HG03025 (cell line): ENCODE measurements at regions not wholly inside any gene's neighbourhood (a gene's known extent, or its start where the extent isn't known, plus 50 kb on each side); places are given as distances from the start of the nearest gene placed in this dataset.
A peak's percentile ranks its signal among the peaks of the same experiment; 100 is the strongest.

ENCODE experiments used
- ATAC-seq: cut with Tn5 transposase; IDR thresholded peaks from one replicate; pipeline ENCODE4 v1.9.1; 2021; ENCODE audit warnings: mild to moderate bottlenecking, moderate library complexity; ENCODE audit not compliant: unreplicated experiment, low FRiP score

GRCh38 chr2:150027164-150027563 lies 439.6 kb upstream of the MMADHC start:
- no peak for ATAC-seq

GRCh38 chr2:150023663-150024062 lies 436.1 kb upstream of the MMADHC start:
- no peak for ATAC-seq

DNA sequence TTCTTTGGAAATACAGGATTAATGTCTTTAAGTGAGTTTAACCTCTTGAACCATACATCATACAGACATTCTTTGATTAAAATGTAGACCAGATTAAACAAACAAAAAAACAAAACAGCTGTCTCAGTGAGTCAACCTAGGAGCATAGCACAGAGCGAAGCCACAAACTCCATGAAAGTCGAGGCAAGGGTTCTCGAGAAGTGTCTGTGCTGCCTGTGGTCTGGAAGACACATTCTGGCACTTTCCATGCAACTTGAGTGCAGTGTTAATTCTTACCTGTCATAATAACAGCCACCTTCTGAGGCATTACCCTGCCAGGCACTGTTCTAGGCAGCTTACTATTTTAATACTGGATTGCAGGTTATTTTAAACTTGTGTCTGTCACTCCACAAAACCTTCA lies 435.5 kb upstream of the MMADHC start:
- ATAC-seq = no peak

GRCh38 chr2:150020937-150021673 lies 433.5 kb upstream of the MMADHC start:
- ATAC-seq = peak; percentile 52

DNA sequence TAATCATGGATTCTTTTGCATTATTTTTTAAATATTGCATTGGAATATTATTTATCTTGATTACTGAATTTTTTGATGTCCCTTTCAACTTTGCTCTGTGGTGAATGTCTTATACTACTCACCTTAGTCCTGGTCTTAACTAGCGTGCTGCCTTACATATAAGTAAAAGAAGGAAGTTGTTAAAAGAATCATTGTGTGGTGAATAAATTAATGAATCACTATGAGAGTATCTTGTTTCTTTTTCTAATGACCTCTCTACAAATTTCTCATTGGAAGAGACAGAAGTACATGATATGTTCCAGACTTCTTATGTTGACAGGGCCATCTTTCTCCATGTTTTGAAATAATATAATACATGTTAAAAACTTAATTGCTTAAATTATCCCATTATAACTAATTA lies 432.6 kb upstream of the MMADHC start:
- ATAC-seq = no peak

GRCh38 chr2:150019063-150019462 lies 431.5 kb upstream of the MMADHC start:
- no peak for ATAC-seq

DNA sequence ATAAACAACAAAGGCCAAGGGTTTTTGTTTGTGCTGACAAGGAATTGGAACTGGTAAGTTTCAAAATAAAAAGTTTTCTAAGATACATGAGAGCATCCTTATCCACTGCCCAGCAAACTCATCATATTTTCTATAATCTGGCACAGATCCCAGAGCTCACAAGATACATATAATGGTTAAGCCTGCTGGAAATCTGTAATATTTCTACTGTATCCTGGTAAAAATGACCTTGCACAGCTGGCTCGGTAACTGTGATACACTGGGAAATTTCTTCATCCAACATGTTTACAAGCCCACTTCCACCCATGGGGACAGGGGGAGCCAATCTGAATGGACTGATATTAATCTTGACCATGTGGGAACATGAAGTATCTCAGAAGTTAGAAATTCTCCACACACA lies 425.4 kb upstream of the MMADHC start:
- no peak for ATAC-seq

GRCh38 chr2:150011161-150011730 lies 423.7 kb upstream of the MMADHC start:
- ATAC-seq = no peak

- ATAC-seq = no peak
Observed at GRCh38 chr2:150008901-150009300, 421.3 kb upstream of the MMADHC start.

- peak; percentile 79 for ATAC-seq
Observed at GRCh38 chr2:150007815-150008430, 420.3 kb upstream of the MMADHC start.

DNA sequence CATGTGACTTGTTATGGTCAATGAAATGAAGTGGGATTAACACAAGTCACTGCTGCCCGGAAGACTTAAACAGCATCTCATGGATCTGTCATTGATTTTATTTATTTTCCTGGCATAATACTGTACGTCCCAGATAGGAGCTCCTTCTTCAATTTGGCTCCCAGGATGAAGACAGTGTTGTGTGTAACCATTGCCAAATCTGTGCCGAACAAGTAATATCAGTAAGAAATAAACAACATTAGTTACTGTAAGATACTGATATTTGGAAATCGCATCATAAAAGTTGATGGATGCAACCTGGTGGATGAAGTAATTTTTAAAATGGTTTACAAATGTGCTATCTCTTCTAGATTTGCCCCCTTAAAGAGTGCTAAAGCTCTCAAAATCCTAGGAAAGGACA lies 419.0 kb upstream of the MMADHC start:
- ATAC-seq = no peak

GRCh38 chr2:150003544-150003943 lies 416.0 kb upstream of the MMADHC start:
- ATAC-seq = no peak

DNA sequence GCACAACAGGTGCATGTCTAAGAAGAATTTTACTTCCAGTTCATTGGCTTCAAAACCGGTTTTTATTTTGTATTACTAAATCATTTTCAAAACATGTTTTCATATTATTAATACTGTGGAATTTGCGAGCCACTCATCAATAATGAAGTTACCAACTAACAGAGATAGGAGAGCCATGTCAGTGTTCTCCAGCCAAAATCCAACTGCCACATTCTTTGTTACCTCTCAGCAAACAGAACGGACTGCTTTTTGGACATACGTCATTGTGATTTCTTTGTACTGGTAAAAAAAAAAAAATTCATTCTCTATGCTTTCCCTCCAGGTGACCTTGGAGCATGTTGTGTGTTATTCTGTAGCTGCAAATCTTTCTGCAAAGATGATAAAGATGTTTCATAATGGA lies 414.2 kb upstream of the MMADHC start:
- ATAC-seq = no peak

DNA sequence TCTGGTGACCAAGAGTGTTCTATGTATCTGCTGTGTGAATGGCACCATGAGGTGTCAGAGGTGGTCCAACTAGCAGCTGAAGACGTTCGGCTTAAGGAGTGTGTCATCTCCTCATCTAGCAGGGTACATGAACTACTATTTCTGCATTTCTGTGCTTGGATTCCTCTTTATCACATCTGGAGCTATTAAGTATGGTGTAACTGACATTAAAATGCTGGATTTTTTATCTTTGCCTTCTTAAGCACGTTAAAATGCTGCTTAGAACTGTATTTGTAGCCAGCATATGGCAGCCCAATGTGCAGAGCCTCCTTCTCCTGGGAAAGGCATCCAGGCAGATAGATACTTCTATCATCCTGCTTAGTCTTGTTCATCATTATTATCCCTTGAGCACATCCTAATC lies 409.3 kb upstream of the MMADHC start:
- no peak for ATAC-seq

DNA sequence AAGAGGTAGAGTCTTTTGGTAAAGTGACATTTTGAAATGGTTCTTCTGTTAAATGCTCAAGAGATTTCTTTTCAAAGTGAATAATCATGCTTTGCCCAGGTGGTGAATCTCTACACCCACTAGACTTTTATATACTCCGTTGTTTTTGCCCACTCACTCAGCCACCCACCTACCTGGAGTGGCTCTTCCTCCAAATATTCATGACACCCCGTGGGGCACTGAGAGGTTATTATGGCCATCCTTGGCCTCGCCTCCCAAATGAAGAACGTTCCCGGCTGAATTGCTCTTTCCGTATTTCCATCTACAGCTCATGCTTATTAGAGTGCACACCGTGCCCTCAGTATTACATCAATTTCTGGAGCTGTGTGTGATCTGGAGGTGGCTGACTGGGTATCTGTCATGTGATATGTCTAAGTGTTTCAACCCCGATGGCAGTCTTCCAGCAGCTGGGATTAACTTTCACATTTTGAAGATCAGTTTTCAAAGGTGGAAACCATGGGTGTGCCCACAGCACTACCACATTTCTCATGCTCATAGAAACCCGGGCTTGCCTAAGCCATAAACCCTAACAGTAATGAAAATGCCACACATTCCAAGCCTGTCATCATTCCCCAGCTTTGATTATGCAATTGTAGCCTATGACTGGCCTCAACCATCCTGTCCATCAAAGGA lies 406.6 kb upstream of the MMADHC start:
- no peak for ATAC-seq

GRCh38 chr2:149993316-149993715 lies 405.7 kb upstream of the MMADHC start:
- ATAC-seq = no peak

DNA sequence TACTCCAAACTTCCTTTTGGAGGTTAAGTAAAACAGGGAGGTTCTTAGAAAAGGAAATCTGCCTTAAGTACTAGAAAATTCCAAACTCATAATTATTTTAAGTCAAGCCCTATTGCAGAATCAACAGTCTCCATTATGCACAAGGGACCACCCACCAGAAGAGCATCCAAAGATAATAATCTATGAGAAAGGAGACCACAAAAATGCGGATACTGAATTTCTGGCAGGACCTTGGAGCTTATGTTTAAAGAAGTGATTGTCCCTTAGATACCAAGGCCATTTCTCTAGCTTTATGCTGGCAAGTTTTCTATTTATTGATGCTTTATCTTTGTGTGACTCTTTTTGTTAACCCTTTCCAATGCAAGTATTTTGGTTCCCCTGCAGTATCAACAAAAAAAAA lies 404.0 kb upstream of the MMADHC start:
- ATAC-seq = no peak

- ATAC-seq = no peak
Observed at GRCh38 chr2:149990965-149991364, 403.4 kb upstream of the MMADHC start.

DNA sequence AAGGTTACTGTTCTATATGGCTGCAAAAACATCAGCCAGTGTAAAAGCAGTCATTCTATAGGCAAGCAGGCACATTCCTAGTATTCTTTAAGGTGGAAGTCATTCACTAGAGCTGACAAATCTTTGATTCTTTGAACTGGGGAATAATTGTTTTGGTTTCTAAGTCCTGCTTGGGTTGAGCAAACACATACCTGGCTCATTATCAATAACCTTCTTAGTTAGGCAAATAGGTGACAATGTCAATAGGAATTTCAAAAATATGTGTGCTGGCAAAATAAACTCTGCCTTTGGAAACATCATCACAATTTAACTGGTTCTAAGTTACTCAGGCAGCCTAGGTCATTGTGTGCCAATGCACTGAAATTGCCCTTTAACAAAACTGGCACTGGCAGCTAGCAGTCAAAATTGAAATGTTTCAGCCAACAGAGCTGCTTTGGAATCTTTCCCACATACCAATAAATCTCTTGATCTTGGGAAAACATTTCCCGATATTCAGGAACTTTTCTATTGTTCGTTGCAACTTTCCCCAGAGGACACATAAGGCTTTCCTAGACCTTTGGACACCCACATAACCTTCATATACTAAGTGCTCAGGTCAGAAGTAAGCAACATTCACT lies 402.0 kb upstream of the MMADHC start:
- no peak for ATAC-seq

DNA sequence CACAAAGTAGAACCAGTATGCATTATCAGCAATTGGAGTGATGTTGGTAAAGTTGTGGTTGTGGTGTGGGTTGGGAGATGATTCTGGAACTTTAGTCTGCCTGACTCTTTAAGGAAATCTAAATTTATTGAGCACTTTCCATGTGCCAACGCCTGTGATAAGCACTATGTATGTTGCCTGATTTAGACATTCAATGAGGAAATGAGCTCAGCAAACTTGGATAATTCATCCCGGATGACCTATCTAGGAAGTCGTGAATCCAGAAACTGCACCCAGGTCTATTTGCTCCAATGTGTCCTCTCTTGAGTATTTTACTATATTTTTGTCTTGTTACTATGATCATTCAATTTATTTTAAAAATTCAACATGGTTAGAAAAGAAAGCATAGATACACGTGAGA lies 400.8 kb upstream of the MMADHC start:
- no peak for ATAC-seq

- no peak for ATAC-seq
Observed at GRCh38 chr2:149986861-149987260, 399.3 kb upstream of the MMADHC start.
